Activated CD8-positive, alpha-beta T cell treated with anti-CD3 and anti-CD28 coated beads for 36 hours (primary cell): ENCODE measurements at regions not wholly inside any gene's neighbourhood (a gene's known extent, or its start where the extent isn't known, plus 50 kb on each side); places are given as distances from the start of the nearest gene placed in this dataset.
A peak's percentile ranks its signal among the peaks of the same experiment; 100 is the strongest.

Experiments
- ATAC-seq: fragments of 200-7000 bp; cut with Tn5 transposase; one replicate; pipeline ENCODE4 v1.10.0; 2021; ENCODE audit warnings: mild to moderate bottlenecking, moderate library complexity
- CTCF ChIA-PET: fragments of 350-600 bp; sonication (Branson Sonifier 250); formaldehyde crosslinking; loops from one replicate; lab custom pipeline; 2021; ENCODE audit warnings: antibody characterized with exemption; lab: Charles Lee
- POLR2A ChIA-PET: fragments of 350-600 bp; sonication (Branson Sonifier 250); formaldehyde crosslinking; loops from one replicate; lab custom pipeline; 2021; ENCODE audit warnings: antibody characterized with exemption; lab: Charles Lee
- DNase-seq: peaks from one replicate; pipeline ENCODE4 v3.0.0-alpha.2; 2020
- H3K27ac Mint-ChIP-seq: one replicate; pipeline ENCODE4 v1.8.0; 2021; ENCODE audit warnings: mild to moderate bottlenecking, mixed read lengths
- H3K27me3 Mint-ChIP-seq: one replicate; pipeline ENCODE4 v1.8.0; 2021; ENCODE audit warnings: mixed read lengths
- H3K36me3 Mint-ChIP-seq: one replicate; pipeline ENCODE4 v1.8.0; 2021; ENCODE audit warnings: low read depth, mixed read lengths
- H3K4me1 Mint-ChIP-seq: one replicate; pipeline ENCODE4 v1.8.0; 2021; ENCODE audit warnings: low read depth, mixed read lengths
- H3K4me3 Mint-ChIP-seq: one replicate; pipeline ENCODE4 v1.8.0; 2021; ENCODE audit warnings: mild to moderate bottlenecking, moderate library complexity, mixed read lengths
- H3K9me3 Mint-ChIP-seq: one replicate; pipeline ENCODE4 v1.8.0; 2021; ENCODE audit warnings: mixed read lengths
- intact Hi-C: fragments of 100-400 bp; cut with micrococcal nuclease; formaldehyde crosslinking; loops from one replicate; pipeline ENCODE4 v1.10.0; 2022
- TF ChIP-seq, protein P1 (sequence below): fragments of 200-600 bp; IDR thresholded peaks from one replicate; pipeline ENCODE4 v1.8.0; 2022; ENCODE audit warnings: antibody characterized with exemption, mild to moderate bottlenecking

DNA sequence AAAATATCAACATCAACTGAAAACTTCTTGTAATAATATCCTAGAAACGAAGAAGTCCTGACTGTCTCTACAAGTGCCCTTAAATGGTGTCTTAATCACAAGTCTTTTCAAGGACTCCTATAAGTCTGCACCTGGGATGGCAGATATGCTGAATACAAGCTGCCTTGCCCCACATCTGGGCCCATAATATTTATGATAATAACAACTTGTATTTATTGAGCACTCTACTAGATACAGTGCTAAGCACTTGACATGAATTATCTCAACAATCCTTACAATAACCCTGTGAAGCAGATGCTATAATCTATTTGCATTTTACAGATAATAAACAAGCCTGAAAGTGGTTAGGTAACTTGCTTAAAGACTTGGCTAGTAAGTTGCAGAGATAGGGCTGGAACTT is 78.0 kb upstream of the ZNF648 start:
- Mint-ChIP-seq H3K4me3 (no peak overlapping the region), H3K9me3 (peaks cover 14% of the 10 kb centered on the region), H3K27ac (no peak overlapping the region), H3K36me3 (peaks cover 2% of the 10 kb centered on the region), H3K4me1 (peaks cover 18% of the 10 kb centered on the region), H3K27me3 (peaks cover 6% of the 10 kb centered on the region)
- ATAC-seq (no peak), DNase-seq (no peak)
- TF ChIP-seq, protein P1, sequence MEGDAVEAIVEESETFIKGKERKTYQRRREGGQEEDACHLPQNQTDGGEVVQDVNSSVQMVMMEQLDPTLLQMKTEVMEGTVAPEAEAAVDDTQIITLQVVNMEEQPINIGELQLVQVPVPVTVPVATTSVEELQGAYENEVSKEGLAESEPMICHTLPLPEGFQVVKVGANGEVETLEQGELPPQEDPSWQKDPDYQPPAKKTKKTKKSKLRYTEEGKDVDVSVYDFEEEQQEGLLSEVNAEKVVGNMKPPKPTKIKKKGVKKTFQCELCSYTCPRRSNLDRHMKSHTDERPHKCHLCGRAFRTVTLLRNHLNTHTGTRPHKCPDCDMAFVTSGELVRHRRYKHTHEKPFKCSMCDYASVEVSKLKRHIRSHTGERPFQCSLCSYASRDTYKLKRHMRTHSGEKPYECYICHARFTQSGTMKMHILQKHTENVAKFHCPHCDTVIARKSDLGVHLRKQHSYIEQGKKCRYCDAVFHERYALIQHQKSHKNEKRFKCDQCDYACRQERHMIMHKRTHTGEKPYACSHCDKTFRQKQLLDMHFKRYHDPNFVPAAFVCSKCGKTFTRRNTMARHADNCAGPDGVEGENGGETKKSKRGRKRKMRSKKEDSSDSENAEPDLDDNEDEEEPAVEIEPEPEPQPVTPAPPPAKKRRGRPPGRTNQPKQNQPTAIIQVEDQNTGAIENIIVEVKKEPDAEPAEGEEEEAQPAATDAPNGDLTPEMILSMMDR, result no peak
- ChIA-PET POLR2A (no interaction called here), CTCF (interaction anchor here (7.3 to 8.6 kb wide), 2 partner anchors 54 to 256 kb away, joined by 39 to 270 read pairs; partner anchors contain the start of gene GLUL)
- intact Hi-C loops, result no loop called here

DNA sequence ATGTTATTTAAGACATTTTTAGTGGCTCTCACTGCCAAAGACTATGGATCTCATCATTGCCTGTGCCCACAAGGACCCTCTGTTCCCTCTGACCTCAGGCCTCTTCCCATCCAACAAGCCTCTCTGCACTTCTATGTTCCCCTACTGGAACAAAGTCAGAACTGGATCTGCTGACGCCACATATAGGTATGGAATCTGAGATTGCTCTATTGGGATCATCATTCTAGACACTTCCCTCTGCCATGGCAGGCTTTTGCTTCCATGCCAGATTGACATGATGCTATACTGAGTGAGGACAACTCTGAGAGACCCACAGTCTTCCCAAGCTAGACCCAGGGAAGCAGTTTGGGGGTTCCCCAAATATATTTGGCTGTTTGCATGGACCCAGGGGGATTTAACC is 76.0 kb upstream of the ZNF648 start:
- intact Hi-C loops, result no loop called here

DNA sequence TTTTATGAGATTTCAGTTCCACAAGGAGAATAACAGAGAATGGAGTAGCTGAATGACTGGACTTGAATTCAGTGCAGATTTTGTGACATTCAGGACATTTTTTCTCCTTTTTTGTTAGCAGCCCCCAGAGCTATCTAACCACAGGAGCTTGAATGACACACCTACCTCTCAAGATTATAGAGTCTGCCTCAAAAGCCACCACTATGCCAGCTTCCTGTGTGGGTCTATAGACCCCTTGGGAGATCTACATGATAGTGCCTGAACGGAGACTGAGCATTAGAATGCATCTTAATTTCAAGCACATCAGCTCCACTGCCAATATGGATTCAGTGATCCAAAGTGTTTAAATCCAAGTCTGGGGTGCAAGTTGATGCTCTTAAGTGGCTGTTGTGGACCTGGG is 74.4 kb upstream of the ZNF648 start:
- peak; percentile 30 for ATAC-seq
- Mint-ChIP-seq H3K4me3 (no peak overlapping the region), H3K36me3 (peaks cover 4% of the 10 kb centered on the region), H3K27me3 (no peaks in the 10 kb centered on the region), H3K27ac (no peak overlapping the region), H3K4me1 (peaks cover 18% of the 10 kb centered on the region), H3K9me3 (peaks cover 24% of the 10 kb centered on the region)
- DNase-seq, result no peak
- POLR2A ChIA-PET, result no interaction called here
- CTCF ChIA-PET, result interaction anchor here (1.3 to 2.8 kb wide), 3 partner anchors 55 to 261 kb away, joined by 3 to 11 read pairs (median 5); no protein-coding TSS in a partner anchor
- TF ChIP-seq, protein P1, result no peak
- intact Hi-C loops, result no loop called here

More for the DNA sequence above, 76.0 kb upstream of the ZNF648 start:
- Mint-ChIP-seq H3K27ac (no peak overlapping the region), H3K9me3 (peaks cover 24% of the 10 kb centered on the region), H3K36me3 (peaks cover 4% of the 10 kb centered on the region), H3K4me1 (peaks cover 18% of the 10 kb centered on the region), H3K27me3 (peaks cover 6% of the 10 kb centered on the region), H3K4me3 (no peak overlapping the region)
- CTCF ChIA-PET, result no interaction called here
- POLR2A ChIA-PET, result no interaction called here
- DNase-seq (no peak), ATAC-seq (no peak)
- TF ChIP-seq, protein P1, result no peak

DNA sequence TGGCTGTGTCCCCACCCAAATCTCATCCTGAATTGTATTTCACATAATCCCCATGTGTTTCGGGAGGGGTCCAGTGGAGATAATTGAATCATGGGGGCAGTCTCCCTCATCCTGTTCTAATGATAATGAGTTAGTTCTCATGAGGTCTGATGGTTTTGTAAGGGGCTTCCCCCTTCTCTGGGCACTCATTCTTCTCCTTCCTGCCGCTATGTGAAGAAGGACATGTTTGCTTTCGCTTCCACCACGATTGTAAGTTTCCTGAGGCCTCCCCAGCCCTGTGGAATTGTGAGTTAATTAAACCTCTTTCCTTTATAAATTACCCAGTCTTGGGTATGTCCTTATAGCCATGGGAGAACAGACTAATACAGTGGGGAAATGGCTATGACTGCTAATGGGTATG is 72.7 kb upstream of the ZNF648 start:
- Mint-ChIP-seq H3K4me1 (peaks cover 18% of the 10 kb centered on the region), H3K27me3 (no peaks in the 10 kb centered on the region), H3K36me3 (peaks cover 4% of the 10 kb centered on the region), H3K4me3 (no peak overlapping the region), H3K27ac (no peak overlapping the region), H3K9me3 (peaks cover 24% of the 10 kb centered on the region)
- TF ChIP-seq, protein P1, result no peak
- ChIA-PET POLR2A (interaction anchor here (0.7 kb wide), 1 partner anchor 39 kb away, joined by 3 read pairs; no protein-coding TSS in a partner anchor), CTCF (interaction anchor here (1.3 to 2.8 kb wide), 2 partner anchors 9 to 262 kb away, joined by 5 to 11 read pairs; no protein-coding TSS in a partner anchor)
- DNase-seq, result no peak
- intact Hi-C loops, result no loop called here
- no peak for ATAC-seq

DNA sequence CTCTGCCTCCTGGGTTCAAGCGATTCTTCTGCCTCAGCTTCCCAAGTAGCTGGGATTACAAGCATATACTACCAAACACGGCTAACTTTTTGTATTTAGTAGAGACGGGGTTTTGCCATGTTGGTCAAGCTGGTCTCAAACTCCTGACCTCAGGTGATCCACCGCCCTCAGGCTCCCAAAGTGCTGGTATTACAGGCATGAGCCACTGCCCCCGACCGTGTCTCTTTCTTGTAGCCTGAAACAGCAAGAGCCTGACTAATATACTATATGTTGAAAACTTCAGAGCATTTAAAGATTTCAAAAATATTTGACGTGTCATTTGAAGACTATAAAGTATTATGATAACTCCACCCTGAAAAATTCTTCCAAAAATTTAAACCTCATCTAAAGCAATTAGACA is 71.7 kb upstream of the ZNF648 start:
- Mint-ChIP-seq H3K27me3 (no peaks in the 10 kb centered on the region), H3K4me1 (peaks cover 18% of the 10 kb centered on the region), H3K36me3 (peaks cover 4% of the 10 kb centered on the region), H3K9me3 (peaks cover 24% of the 10 kb centered on the region), H3K27ac (no peak overlapping the region), H3K4me3 (no peak overlapping the region)
- DNase-seq (no peak), ATAC-seq (no peak)
- CTCF ChIA-PET, result interaction anchor here (1.6 kb wide), 1 partner anchor 10 kb away, joined by 7 read pairs; no protein-coding TSS in a partner anchor
- TF ChIP-seq, protein P1, result no peak
- intact Hi-C loops, result no loop called here
- POLR2A ChIA-PET, result no interaction called here
